Skeletal muscle satellite cell (primary cell): ENCODE measurements at regions not wholly inside any gene's neighbourhood (a gene's known extent, or its start where the extent isn't known, plus 50 kb on each side); places are given as distances from the start of the nearest gene placed in this dataset.

Source experiments
- H3K27me3 ChIP-seq: 2 replicates; pipeline ENCODE4 v1.7.0; 2013; ENCODE audit warnings: low read length; ENCODE audit not compliant: control insufficient read depth, insufficient read depth
- H3K36me3 ChIP-seq: 2 replicates; pipeline ENCODE4 v1.7.0; 2013; ENCODE audit warnings: mild to moderate bottlenecking, control low read depth, low read length; ENCODE audit not compliant: insufficient read depth
- H3K4me1 ChIP-seq: 2 replicates; pipeline ENCODE4 v1.7.0; 2013; ENCODE audit warnings: low read length; ENCODE audit not compliant: control insufficient read depth, insufficient read depth
- H3K4me2 ChIP-seq: 2 replicates; pipeline ENCODE4 v1.7.0; 2013; ENCODE audit warnings: mild to moderate bottlenecking, low read length
- H3K4me3 ChIP-seq: 2 replicates; pipeline ENCODE4 v1.7.0; 2013; ENCODE audit warnings: low read length
- H3K9ac ChIP-seq: 2 replicates; pipeline ENCODE4 v1.7.0; 2013; ENCODE audit warnings: mild to moderate bottlenecking, low read depth, low read length, moderate library complexity
- H3K9me3 ChIP-seq: replicated peaks from 2 replicates; pipeline ENCODE4 v1.7.0; 2013; ENCODE audit warnings: mild to moderate bottlenecking, control low read depth, low read length

DNA sequence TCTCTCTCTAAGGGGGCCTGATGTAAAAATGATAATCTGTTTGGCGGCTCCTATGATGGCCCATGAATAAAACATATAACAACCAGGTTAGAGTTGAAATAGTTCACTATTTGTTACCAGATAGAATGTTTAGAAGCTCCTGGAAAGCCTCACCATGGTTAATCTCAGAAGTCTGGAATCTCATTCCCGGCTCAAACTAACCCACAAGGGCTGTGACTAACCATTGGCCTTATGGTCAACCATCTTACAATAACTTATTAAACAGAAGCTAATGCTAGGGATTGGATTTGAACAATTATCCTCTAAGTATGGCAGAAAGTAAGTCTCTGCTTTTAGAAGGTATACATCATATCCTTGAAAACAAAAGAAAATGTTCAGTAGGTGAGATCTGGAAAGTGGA, 134.1 kb upstream of the ADGRL2 start:
- H3K9ac ChIP-seq: no peak overlapping the region
- no peaks in the 10 kb centered on the region for H3K27me3 ChIP-seq
- H3K9me3 ChIP-seq: no peaks in the 10 kb centered on the region
- no peaks in the 10 kb centered on the region for H3K36me3 ChIP-seq
- peaks cover 2% of the 10 kb centered on the region for H3K4me1 ChIP-seq
- no peak overlapping the region for H3K4me3 ChIP-seq
- H3K4me2 ChIP-seq: no peak overlapping the region

- Histone ChIP-seq H3K4me1 (no peaks in the 10 kb centered on the region), H3K36me3 (no peaks in the 10 kb centered on the region), H3K9me3 (no peaks in the 10 kb centered on the region), H3K9ac (no peak overlapping the region), H3K27me3 (no peaks in the 10 kb centered on the region), H3K4me2 (no peak overlapping the region), H3K4me3 (no peak overlapping the region)
These were observed 136.4 kb upstream of the ADGRL2 start for GRCh38 chr1:81664341-81664740.

DNA sequence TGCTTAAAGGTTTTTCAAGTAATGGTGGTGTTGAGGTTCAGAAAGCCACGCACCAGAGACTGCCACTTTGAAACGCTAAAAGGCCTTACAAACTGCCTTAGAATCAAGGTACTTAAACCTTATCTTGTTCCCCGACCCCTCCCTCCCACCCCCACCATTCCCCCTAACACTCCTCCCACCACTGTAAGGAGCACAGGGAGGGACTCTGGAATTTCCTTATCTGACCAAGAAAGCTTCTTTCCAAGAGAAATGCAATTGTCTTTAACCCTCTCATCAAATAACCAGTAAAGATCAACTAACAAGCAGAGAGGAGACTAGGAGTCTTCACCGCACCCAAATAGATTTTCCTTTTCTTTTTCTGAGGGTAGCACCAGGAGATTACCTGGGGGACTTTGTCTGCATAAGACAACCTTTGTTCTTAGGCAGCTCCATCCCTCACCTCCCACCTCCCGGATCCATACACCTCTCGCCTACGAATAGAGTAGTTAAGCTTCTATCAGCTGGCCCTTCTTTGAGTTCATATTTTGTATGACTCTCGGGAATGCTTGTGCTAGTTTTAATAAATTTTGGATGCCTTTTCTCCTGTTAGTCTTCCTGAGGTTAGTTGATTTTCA, 137.7 kb upstream of the ADGRL2 start:
- H3K9me3 ChIP-seq: no peaks in the 10 kb centered on the region
- no peak overlapping the region for H3K4me2 ChIP-seq
- H3K9ac ChIP-seq: no peak overlapping the region
- H3K4me3 ChIP-seq: no peak overlapping the region
- no peaks in the 10 kb centered on the region for H3K36me3 ChIP-seq
- H3K4me1 ChIP-seq: no peaks in the 10 kb centered on the region
- H3K27me3 ChIP-seq: no peaks in the 10 kb centered on the region

- Histone ChIP-seq H3K9me3 (no peaks in the 10 kb centered on the region), H3K4me1 (no peaks in the 10 kb centered on the region), H3K27me3 (peaks cover 4% of the 10 kb centered on the region), H3K9ac (no peak overlapping the region), H3K4me2 (no peak overlapping the region), H3K4me3 (no peak overlapping the region), H3K36me3 (no peaks in the 10 kb centered on the region)
These were observed 140.4 kb upstream of the ADGRL2 start for GRCh38 chr1:81660286-81660685.

DNA sequence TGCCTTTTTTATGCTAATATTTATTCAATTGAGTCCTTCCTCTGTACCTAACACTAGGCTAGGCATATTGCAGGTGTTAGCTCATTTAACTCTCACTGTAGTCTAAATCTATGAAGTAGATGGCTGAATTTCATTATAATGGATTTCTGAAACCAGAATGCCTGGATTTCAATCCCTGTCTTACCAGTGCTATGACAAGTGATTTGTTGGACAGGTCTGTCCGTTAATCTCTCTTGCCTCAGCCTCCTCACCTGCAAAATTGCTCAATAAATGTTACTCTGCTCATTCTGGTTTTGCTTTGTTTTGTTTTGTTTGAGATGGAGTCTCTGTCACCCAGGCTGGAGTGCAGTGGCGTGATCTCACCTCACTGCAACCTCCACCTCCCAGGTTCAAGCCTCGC, 146.1 kb upstream of the ADGRL2 start:
- Histone ChIP-seq H3K36me3 (no peaks in the 10 kb centered on the region), H3K4me1 (no peaks in the 10 kb centered on the region), H3K27me3 (peaks cover 7% of the 10 kb centered on the region), H3K9me3 (no peaks in the 10 kb centered on the region), H3K4me2 (no peak overlapping the region), H3K9ac (no peak overlapping the region), H3K4me3 (no peak overlapping the region)

DNA sequence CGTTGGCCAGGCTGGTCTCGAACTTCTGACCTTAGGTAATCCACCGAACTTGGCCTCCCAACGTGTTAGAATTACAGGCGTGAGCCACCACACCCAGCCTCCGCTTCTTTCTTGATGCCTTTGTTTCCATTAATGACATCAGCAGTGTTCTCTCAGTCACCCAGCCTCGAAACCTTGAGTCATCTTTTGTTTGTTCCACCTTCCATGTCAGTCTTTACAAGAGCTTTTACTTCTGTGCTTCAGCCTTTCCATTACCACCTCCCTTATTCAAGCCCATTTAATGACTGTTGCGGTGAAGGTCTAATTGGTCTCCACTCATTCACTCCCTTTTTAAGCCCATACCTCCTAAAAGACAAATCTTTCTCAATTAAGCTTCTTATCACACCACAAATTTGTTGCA, 146.6 kb upstream of the ADGRL2 start:
- Histone ChIP-seq H3K4me3 (no peak overlapping the region), H3K9ac (no peak overlapping the region), H3K4me1 (no peaks in the 10 kb centered on the region), H3K27me3 (peaks cover 7% of the 10 kb centered on the region), H3K9me3 (no peaks in the 10 kb centered on the region), H3K4me2 (no peak overlapping the region), H3K36me3 (no peaks in the 10 kb centered on the region)

DNA sequence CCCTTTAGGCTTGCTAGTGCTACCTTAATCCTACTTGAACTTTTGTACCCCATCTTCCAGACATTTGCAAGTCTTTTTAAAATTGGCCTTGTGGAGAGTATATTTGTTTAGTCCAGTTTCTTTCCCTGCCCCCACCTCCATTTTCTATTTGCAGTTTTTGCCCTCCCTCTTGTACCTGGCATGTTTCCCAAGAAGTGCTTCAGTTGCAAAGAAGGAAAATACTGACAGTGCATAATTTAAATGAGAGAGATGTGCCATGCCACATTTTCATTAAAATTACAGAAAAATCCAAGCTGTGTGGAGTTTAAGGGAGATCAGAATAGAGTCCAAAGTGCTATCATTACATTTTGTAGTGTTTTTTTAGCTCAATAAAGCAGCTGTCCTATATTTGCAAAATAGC, 150.0 kb upstream of the ADGRL2 start:
- no peaks in the 10 kb centered on the region for H3K4me1 ChIP-seq
- no peak overlapping the region for H3K4me2 ChIP-seq
- no peak overlapping the region for H3K4me3 ChIP-seq
- H3K9me3 ChIP-seq: no peaks in the 10 kb centered on the region
- no peak overlapping the region for H3K9ac ChIP-seq
- no peaks in the 10 kb centered on the region for H3K36me3 ChIP-seq
- H3K27me3 ChIP-seq: peaks cover 10% of the 10 kb centered on the region

GRCh38 chr1:81635816-81636215, 164.9 kb upstream of the ADGRL2 start:
- no peaks in the 10 kb centered on the region for H3K9me3 ChIP-seq
- H3K4me2 ChIP-seq: no peak overlapping the region
- no peaks in the 10 kb centered on the region for H3K4me1 ChIP-seq
- no peak overlapping the region for H3K4me3 ChIP-seq
- H3K9ac ChIP-seq: no peak overlapping the region
- H3K27me3 ChIP-seq: no peaks in the 10 kb centered on the region
- H3K36me3 ChIP-seq: no peaks in the 10 kb centered on the region

- no peak overlapping the region for H3K9ac ChIP-seq
- no peak overlapping the region for H3K4me2 ChIP-seq
- no peaks in the 10 kb centered on the region for H3K9me3 ChIP-seq
- no peak overlapping the region for H3K4me3 ChIP-seq
- H3K27me3 ChIP-seq: no peaks in the 10 kb centered on the region
- H3K36me3 ChIP-seq: no peaks in the 10 kb centered on the region
- no peaks in the 10 kb centered on the region for H3K4me1 ChIP-seq
These were observed 166.4 kb upstream of the ADGRL2 start for GRCh38 chr1:81634294-81634693.

GRCh38 chr1:81619156-81619555, 181.6 kb upstream of the ADGRL2 start:
- Histone ChIP-seq H3K9ac (no peak overlapping the region), H3K4me2 (no peak overlapping the region), H3K9me3 (no peaks in the 10 kb centered on the region), H3K36me3 (no peaks in the 10 kb centered on the region), H3K27me3 (no peaks in the 10 kb centered on the region), H3K4me1 (no peaks in the 10 kb centered on the region), H3K4me3 (no peak overlapping the region)

DNA sequence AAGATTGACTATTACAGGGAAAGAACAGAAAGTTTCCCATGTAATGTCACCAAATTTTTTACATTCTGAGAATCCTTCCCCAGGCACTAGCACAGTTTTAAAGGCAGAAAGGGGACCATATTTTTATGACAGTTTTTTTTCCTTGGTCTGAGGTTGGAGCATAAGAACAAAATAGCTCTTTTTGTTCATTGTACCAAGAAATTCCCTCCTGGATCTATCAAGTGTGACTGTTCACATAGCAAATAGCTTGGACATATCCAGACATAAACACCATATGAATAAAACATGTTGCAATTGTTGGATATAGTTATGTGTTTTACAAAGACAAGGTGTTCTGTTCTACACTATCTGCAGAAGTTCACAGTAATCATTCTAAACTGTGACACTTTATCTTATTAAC, 182.4 kb upstream of the ADGRL2 start:
- Histone ChIP-seq H3K36me3 (no peaks in the 10 kb centered on the region), H3K9ac (no peak overlapping the region), H3K27me3 (no peaks in the 10 kb centered on the region), H3K4me1 (no peaks in the 10 kb centered on the region), H3K9me3 (no peaks in the 10 kb centered on the region), H3K4me3 (no peak overlapping the region), H3K4me2 (no peak overlapping the region)

DNA sequence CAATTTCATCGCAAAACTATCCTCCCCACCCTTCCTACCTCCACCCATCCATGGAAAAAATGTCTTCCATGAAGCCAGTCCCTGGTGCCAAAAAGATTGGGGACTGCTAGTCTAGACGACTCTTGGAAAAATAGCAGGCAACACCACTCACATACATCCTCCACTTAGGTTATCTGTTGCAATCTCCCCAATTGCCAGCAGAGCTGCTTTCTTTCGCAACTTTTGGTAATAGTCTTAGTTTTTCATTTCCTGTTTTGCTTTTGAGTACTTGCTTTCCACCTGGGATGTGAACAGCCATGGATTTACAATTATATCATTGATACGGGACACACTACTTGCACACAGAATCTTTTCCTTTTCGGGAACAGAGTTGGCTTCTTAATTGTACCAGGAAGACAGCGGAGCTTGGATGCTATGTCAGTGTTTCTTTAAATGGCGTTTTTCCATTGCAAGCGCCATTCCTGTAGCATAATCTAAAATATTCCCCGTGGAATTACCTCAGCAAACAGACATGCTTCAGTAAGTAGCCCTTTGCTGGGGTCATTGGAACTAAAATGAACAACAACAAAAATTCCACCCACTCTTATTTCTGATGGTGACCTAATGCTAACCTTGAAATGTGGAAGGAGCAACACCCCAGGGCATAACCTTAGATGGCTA, 183.3 kb upstream of the ADGRL2 start:
- no peak overlapping the region for H3K9ac ChIP-seq
- H3K4me2 ChIP-seq: no peak overlapping the region
- H3K36me3 ChIP-seq: no peaks in the 10 kb centered on the region
- no peaks in the 10 kb centered on the region for H3K9me3 ChIP-seq
- H3K4me1 ChIP-seq: no peaks in the 10 kb centered on the region
- H3K4me3 ChIP-seq: no peak overlapping the region
- H3K27me3 ChIP-seq: no peaks in the 10 kb centered on the region
